ENCODE measurements at regions not wholly inside any gene's neighbourhood (a gene's known extent, or its start where the extent isn't known, plus 50 kb on each side); places are given as distances from the start of the nearest gene placed in this dataset.

DNA sequence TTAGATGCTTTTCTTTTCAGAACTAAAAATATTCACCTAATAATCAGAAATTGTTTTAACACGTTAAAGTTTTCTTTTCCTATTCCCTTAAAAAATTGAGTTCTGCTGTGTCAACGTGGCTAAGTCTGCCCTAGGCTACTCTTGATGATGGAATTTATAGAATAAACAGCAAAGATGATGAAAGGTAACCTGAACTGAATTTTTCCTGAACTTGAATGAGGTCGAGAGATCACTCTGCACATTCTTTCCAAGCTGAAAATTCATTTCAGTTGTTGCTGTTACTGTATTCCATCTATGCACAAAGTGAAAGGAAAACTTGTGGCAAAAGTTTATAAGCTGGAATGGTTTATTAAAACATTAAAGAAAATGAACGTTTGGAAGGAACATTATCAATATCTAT is 245.9 kb upstream of the GIMD1 start:
- TF ChIP-seq, protein P1, sequence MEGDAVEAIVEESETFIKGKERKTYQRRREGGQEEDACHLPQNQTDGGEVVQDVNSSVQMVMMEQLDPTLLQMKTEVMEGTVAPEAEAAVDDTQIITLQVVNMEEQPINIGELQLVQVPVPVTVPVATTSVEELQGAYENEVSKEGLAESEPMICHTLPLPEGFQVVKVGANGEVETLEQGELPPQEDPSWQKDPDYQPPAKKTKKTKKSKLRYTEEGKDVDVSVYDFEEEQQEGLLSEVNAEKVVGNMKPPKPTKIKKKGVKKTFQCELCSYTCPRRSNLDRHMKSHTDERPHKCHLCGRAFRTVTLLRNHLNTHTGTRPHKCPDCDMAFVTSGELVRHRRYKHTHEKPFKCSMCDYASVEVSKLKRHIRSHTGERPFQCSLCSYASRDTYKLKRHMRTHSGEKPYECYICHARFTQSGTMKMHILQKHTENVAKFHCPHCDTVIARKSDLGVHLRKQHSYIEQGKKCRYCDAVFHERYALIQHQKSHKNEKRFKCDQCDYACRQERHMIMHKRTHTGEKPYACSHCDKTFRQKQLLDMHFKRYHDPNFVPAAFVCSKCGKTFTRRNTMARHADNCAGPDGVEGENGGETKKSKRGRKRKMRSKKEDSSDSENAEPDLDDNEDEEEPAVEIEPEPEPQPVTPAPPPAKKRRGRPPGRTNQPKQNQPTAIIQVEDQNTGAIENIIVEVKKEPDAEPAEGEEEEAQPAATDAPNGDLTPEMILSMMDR (IDR thresholded peaks at IDR 0.05 in 2 of 3, conservative IDR thresholded peaks at IDR 0.05 in 1 of 3; ENCODE audit: control insufficient read depth in 2 of 3, extremely low read depth in 1 of 3, insufficient read depth in 1 of 3, low read depth in 3 of 3, low read length in 3 of 3) = no peak
- TF ChIP-seq TCF12 (IDR thresholded peaks at IDR 0.05; ENCODE audit: low read depth, low read length) (no peak), NR2C1 (IDR thresholded peaks at IDR 0.05) (no peak), JUND (IDR thresholded peaks at IDR 0.05; ENCODE audit: low read depth, low read length) (no peak), ASH2L (IDR thresholded peaks at IDR 0.05; ENCODE audit: borderline replicate concordance, low read depth) (no peak), POLR2AphosphoS5 (IDR thresholded peaks at IDR 0.05; ENCODE audit: low read length) (no peak), RELA (IDR thresholded peaks at IDR 0.05; ENCODE audit: borderline replicate concordance, partially characterized antibody) (no peak)
- TF ChIP-seq, protein P2, sequence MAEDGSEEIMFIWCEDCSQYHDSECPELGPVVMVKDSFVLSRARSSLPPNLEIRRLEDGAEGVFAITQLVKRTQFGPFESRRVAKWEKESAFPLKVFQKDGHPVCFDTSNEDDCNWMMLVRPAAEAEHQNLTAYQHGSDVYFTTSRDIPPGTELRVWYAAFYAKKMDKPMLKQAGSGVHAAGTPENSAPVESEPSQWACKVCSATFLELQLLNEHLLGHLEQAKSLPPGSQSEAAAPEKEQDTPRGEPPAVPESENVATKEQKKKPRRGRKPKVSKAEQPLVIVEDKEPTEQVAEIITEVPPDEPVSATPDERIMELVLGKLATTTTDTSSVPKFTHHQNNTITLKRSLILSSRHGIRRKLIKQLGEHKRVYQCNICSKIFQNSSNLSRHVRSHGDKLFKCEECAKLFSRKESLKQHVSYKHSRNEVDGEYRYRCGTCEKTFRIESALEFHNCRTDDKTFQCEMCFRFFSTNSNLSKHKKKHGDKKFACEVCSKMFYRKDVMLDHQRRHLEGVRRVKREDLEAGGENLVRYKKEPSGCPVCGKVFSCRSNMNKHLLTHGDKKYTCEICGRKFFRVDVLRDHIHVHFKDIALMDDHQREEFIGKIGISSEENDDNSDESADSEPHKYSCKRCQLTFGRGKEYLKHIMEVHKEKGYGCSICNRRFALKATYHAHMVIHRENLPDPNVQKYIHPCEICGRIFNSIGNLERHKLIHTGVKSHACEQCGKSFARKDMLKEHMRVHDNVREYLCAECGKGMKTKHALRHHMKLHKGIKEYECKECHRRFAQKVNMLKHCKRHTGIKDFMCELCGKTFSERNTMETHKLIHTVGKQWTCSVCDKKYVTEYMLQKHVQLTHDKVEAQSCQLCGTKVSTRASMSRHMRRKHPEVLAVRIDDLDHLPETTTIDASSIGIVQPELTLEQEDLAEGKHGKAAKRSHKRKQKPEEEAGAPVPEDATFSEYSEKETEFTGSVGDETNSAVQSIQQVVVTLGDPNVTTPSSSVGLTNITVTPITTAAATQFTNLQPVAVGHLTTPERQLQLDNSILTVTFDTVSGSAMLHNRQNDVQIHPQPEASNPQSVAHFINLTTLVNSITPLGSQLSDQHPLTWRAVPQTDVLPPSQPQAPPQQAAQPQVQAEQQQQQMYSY (CRISPR knock-in tag; IDR thresholded peaks at IDR 0.05) = no peak
- TF ChIP-seq, protein P3, sequence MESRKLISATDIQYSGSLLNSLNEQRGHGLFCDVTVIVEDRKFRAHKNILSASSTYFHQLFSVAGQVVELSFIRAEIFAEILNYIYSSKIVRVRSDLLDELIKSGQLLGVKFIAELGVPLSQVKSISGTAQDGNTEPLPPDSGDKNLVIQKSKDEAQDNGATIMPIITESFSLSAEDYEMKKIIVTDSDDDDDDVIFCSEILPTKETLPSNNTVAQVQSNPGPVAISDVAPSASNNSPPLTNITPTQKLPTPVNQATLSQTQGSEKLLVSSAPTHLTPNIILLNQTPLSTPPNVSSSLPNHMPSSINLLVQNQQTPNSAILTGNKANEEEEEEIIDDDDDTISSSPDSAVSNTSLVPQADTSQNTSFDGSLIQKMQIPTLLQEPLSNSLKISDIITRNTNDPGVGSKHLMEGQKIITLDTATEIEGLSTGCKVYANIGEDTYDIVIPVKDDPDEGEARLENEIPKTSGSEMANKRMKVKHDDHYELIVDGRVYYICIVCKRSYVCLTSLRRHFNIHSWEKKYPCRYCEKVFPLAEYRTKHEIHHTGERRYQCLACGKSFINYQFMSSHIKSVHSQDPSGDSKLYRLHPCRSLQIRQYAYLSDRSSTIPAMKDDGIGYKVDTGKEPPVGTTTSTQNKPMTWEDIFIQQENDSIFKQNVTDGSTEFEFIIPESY (IDR thresholded peaks at IDR 0.05) = no peak
- TF ChIP-seq, protein P4, sequence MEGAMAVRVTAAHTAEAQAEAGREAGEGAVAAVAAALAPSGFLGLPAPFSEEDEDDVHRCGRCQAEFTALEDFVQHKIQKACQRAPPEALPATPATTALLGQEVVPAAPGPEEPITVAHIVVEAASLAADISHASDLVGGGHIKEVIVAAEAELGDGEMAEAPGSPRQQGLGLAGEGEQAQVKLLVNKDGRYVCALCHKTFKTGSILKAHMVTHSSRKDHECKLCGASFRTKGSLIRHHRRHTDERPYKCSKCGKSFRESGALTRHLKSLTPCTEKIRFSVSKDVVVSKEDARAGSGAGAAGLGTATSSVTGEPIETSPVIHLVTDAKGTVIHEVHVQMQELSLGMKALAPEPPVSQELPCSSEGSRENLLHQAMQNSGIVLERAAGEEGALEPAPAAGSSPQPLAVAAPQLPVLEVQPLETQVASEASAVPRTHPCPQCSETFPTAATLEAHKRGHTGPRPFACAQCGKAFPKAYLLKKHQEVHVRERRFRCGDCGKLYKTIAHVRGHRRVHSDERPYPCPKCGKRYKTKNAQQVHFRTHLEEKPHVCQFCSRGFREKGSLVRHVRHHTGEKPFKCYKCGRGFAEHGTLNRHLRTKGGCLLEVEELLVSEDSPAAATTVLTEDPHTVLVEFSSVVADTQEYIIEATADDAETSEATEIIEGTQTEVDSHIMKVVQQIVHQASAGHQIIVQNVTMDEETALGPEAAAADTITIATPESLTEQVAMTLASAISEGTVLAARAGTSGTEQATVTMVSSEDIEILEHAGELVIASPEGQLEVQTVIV (IDR thresholded peaks at IDR 0.05; ENCODE audit: borderline replicate concordance, partially characterized antibody) = no peak
- TF ChIP-seq, protein P5, sequence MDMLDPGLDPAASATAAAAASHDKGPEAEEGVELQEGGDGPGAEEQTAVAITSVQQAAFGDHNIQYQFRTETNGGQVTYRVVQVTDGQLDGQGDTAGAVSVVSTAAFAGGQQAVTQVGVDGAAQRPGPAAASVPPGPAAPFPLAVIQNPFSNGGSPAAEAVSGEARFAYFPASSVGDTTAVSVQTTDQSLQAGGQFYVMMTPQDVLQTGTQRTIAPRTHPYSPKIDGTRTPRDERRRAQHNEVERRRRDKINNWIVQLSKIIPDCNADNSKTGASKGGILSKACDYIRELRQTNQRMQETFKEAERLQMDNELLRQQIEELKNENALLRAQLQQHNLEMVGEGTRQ (IDR thresholded peaks at IDR 0.05; ENCODE audit: borderline replicate concordance, low read depth, low read length) = no peak
